Endodermal cell (in vitro differentiated cells): ENCODE measurements at regions not wholly inside any gene's neighbourhood (a gene's known extent, or its start where the extent isn't known, plus 50 kb on each side); places are given as distances from the start of the nearest gene placed in this dataset.
"Not testable (repeated sequence)": the region's sequence is repeated elsewhere in the genome, so short reads cannot be mapped to it uniquely, and the experiment has no call there.

Experiments
- DNase-seq: peaks from one replicate; pipeline ENCODE4 v3.0.0-alpha.2; 2017
- H3K27ac ChIP-seq: 2 replicates; pipeline ENCODE4 v1.5.1; 2013; ENCODE audit warnings: mild to moderate bottlenecking, low read depth, low read length, moderate library complexity
- H3K27me3 ChIP-seq: 2 replicates; pipeline ENCODE4 v1.6.1; 2013; ENCODE audit warnings: mild to moderate bottlenecking, low read length, moderate library complexity; ENCODE audit not compliant: insufficient read depth, control insufficient read depth, poor library complexity, severe bottlenecking
- H3K36me3 ChIP-seq: 2 replicates; pipeline ENCODE4 v1.7.0; 2013; ENCODE audit warnings: mild to moderate bottlenecking, low read length, moderate library complexity; ENCODE audit not compliant: control insufficient read depth, insufficient read depth
- H3K4me1 ChIP-seq: one replicate; pipeline ENCODE4 v1.7.0; 2013; ENCODE audit warnings: low read length; ENCODE audit not compliant: control insufficient read depth, insufficient read depth
- H3K4me3 ChIP-seq: 2 replicates; pipeline ENCODE4 v1.5.1; 2013; ENCODE audit warnings: mild to moderate bottlenecking, low read length, moderate library complexity
- H3K9ac ChIP-seq: 2 replicates; pipeline ENCODE4 v1.6.1; 2013; ENCODE audit warnings: mild to moderate bottlenecking, low read length, moderate library complexity; ENCODE audit not compliant: poor library complexity, severe bottlenecking; ENCODE audit errors: extremely low read depth
- H3K9me3 ChIP-seq: 2 replicates; pipeline ENCODE4 v1.6.1; 2013; ENCODE audit warnings: mild to moderate bottlenecking, low read length, moderate library complexity; ENCODE audit not compliant: control insufficient read depth
- H3K27ac Mint-ChIP-seq: 2 replicates; pipeline ENCODE4 v1.8.0; 2020; ENCODE audit warnings: mixed read lengths
- H3K27me3 Mint-ChIP-seq: 2 replicates; pipeline ENCODE4 v1.8.0; 2021; ENCODE audit warnings: mild to moderate bottlenecking, mixed read lengths; ENCODE audit not compliant: insufficient read depth
- H3K36me3 Mint-ChIP-seq: 2 replicates; pipeline ENCODE4 v1.8.0; 2020; ENCODE audit warnings: low read depth, mixed read lengths
- H3K4me1 Mint-ChIP-seq: 2 replicates; pipeline ENCODE4 v1.8.0; 2020; ENCODE audit warnings: mixed read lengths
- H3K4me3 Mint-ChIP-seq: 2 replicates; pipeline ENCODE4 v1.8.0; 2020; ENCODE audit warnings: mild to moderate bottlenecking, moderate library complexity, mixed read lengths
- H3K9me3 Mint-ChIP-seq: 2 replicates; pipeline ENCODE4 v1.8.0; 2020; ENCODE audit warnings: mild to moderate bottlenecking, mixed read lengths
- WGBS, 2 experiments: methylation state at CpG; one replicate each; pipeline versions ENCODE4 v1.1.5 to v1.1.7; 2013; ENCODE audit warnings: missing lambda C conversion rate in 2 of 2, mixed read lengths in 1 of 2; ENCODE audit not compliant: insufficient coverage in 1 of 2, insufficient read length in 1 of 2; 5-methylcytosine and 5-hydroxymethylcytosine counted together
- TF ChIP-seq, protein P1 (sequence below): fragments of 200-600 bp; sonication (generic); conservative IDR thresholded peaks from 2 replicates; pipeline ENCODE4 v1.5.0; 2021; ENCODE audit warnings: antibody characterized with exemption, mild to moderate bottlenecking

DNA sequence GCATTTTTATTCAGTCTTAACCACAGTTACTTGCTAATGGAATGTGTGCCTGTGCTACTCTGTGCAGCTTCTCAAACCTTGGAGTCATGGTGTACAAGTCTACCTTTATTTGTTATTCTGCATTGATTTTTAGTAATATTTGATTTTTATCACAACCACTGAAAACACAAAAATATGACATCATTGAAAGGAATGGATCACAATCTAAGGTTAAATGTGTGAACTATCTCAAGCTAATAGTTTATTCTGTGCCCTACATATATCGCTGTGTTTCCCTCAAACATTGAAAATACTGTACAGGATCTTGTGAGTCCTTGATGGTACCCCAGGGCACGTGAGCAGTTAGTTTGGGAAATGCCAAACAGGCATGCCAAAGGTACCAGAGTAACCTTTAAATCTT, 573.4 kb downstream of the FRK start:
- Histone ChIP-seq H3K27ac (no peak overlapping the region), H3K4me1 (no peaks in the 10 kb centered on the region), H3K4me3 (no peak overlapping the region), H3K27me3 (no peaks in the 10 kb centered on the region), H3K9ac (no peak overlapping the region), H3K36me3 (no peaks in the 10 kb centered on the region), H3K9me3 (peaks cover 4% of the 10 kb centered on the region)
- DNase-seq: no peak
- Mint-ChIP-seq H3K36me3 (no peaks in the 10 kb centered on the region), H3K27me3 (no peaks in the 10 kb centered on the region), H3K4me1 (no peaks in the 10 kb centered on the region), H3K27ac (no peak overlapping the region), H3K9me3 (peaks cover 3% of the 10 kb centered on the region), H3K4me3 (no peak overlapping the region)
- WGBS, 2 experiments: 88 to 92% methylated on average over 2 of the region's 2 CpGs
- TF ChIP-seq, protein P1, sequence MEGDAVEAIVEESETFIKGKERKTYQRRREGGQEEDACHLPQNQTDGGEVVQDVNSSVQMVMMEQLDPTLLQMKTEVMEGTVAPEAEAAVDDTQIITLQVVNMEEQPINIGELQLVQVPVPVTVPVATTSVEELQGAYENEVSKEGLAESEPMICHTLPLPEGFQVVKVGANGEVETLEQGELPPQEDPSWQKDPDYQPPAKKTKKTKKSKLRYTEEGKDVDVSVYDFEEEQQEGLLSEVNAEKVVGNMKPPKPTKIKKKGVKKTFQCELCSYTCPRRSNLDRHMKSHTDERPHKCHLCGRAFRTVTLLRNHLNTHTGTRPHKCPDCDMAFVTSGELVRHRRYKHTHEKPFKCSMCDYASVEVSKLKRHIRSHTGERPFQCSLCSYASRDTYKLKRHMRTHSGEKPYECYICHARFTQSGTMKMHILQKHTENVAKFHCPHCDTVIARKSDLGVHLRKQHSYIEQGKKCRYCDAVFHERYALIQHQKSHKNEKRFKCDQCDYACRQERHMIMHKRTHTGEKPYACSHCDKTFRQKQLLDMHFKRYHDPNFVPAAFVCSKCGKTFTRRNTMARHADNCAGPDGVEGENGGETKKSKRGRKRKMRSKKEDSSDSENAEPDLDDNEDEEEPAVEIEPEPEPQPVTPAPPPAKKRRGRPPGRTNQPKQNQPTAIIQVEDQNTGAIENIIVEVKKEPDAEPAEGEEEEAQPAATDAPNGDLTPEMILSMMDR: no peak

DNA sequence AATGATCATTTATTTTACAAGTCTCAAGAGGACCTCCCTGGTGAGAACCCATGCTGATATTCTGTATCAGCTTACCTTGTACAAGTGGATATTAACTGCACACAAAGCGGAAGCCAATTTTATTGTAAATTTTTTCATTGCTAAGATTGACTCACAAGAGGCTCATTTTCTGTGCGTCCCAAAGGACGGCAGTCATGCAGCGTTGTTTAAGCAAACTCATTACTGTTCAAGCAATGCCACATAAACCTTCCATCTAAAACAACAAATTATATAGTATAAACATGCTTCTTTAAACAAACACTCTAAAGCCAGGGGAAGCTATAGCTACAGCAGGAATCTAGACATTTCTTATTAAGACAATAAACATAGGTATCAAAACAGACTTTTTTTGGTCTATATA, 575.3 kb downstream of the FRK start:
- DNase-seq: no peak
- Histone ChIP-seq H3K9ac (no peak overlapping the region), H3K27me3 (no peaks in the 10 kb centered on the region), H3K4me1 (no peaks in the 10 kb centered on the region), H3K36me3 (no peaks in the 10 kb centered on the region), H3K4me3 (no peak overlapping the region), H3K27ac (no peak overlapping the region), H3K9me3 (no peaks in the 10 kb centered on the region)
- Mint-ChIP-seq H3K27ac (no peak overlapping the region), H3K4me3 (no peak overlapping the region), H3K36me3 (no peaks in the 10 kb centered on the region), H3K4me1 (no peaks in the 10 kb centered on the region), H3K27me3 (no peaks in the 10 kb centered on the region), H3K9me3 (no peaks in the 10 kb centered on the region)
- TF ChIP-seq, protein P1: no peak
- WGBS, 2 experiments: 71 to 75% methylated on average over 4 of the region's 4 CpGs

DNA sequence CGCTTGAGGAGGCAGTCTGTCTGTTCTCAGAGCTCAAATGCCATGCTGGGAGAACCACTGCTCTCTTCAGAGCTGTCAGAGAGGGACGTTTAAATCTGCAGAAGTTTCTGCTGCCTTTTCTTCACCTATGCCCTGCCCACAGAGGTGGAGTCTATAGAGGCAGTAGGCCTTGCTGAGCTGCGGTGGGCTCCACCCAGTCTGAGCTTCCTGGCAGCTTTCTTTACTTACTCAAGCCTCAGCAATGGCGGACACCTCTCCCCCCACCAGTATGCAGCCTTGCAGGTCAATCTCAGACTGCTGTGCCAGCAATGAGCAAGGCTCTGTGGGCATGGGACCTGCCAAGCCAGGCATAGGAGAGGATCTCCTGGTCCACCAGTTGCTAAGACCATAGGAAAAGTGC, 580.1 kb downstream of the FRK start:
- H3K4me1 Mint-ChIP-seq, H3K27me3 ChIP-seq, H3K9me3 Mint-ChIP-seq, H3K4me3 ChIP-seq, H3K27ac Mint-ChIP-seq, H3K4me3 Mint-ChIP-seq, H3K9ac ChIP-seq, H3K4me1 ChIP-seq, H3K27me3 Mint-ChIP-seq, H3K27ac ChIP-seq, H3K9me3 ChIP-seq, H3K36me3 Mint-ChIP-seq, H3K36me3 ChIP-seq, DNase-seq: not testable (repeated sequence)
- WGBS, 2 experiments: 84 to 90% methylated on average over 2 to 4 of the region's 4 CpGs

DNA sequence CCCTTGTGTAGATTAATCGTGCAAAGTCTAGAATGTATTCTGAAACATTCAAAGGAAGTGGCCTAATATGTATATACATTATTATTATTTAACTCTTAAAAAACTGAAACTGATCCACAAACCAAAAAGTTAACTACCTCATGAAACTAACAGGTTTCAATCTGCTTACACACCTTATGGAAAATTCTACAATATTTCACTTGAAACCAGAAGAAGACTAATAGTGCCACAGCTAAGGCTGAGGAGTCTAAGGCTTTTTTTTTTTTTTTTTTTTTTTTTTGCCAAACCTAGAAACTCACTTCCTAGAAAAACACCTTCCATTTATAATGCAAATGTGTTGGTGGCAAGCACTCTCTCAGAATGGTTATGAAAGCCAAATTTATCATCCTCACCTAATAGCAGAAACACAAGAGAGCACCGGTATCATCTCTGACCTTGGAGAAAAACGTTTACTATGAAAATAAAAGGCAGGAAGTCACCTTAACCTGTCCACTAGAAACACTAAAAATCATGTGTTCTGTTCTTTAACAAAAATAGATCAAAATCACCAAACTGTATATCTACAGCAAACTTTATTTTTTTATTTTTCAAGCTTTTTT, 586.1 kb downstream of the FRK start:
- 87 to 100% methylated on average over 1 to 2 of the region's 3 CpGs for WGBS, 2 experiments
- Mint-ChIP-seq H3K36me3 (no peaks in the 10 kb centered on the region), H3K27me3 (no peaks in the 10 kb centered on the region)

More for the DNA sequence above, 586.1 kb downstream of the FRK start:
- Histone ChIP-seq H3K9ac (no peak overlapping the region), H3K27ac (no peak overlapping the region), H3K4me3 (no peak overlapping the region), H3K4me1 (no peaks in the 10 kb centered on the region), H3K27me3 (no peaks in the 10 kb centered on the region), H3K36me3 (no peaks in the 10 kb centered on the region), H3K9me3 (no peaks in the 10 kb centered on the region)
- DNase-seq: no peak
- TF ChIP-seq, protein P1: no peak
- peaks cover 1% of the 10 kb centered on the region for H3K4me1 Mint-ChIP-seq
- H3K4me3 Mint-ChIP-seq: no peak overlapping the region
- H3K27ac Mint-ChIP-seq: no peak overlapping the region
- H3K9me3 Mint-ChIP-seq: no peaks in the 10 kb centered on the region
